ENCODE measurements at regions not wholly inside any gene's neighbourhood (a gene's known extent, or its start where the extent isn't known, plus 50 kb on each side); places are given as distances from the start of the nearest gene placed in this dataset.
"Not testable (repeated sequence)": the region's sequence is repeated elsewhere in the genome, so short reads cannot be mapped to it uniquely, and the experiment has no call there.

GRCh38 chr2:217361483-217361880 lies 501.6 kb upstream of the TNP1 start:
- DNase-seq, result no peak

- DNase-seq, result no peak
Measured at GRCh38 chr2:217360781-217361482, 501.1 kb upstream of the TNP1 start.

- no peak for DNase-seq
Measured at GRCh38 chr2:217360111-217360510, 500.2 kb upstream of the TNP1 start.

- DNase-seq, result no peak
Measured at GRCh38 chr2:217357886-217358620, 498.2 kb upstream of the TNP1 start.

GRCh38 chr2:217356781-217357180 lies 496.9 kb upstream of the TNP1 start:
- DNase-seq, result no peak

GRCh38 chr2:217356142-217356541 lies 496.3 kb upstream of the TNP1 start:
- DNase-seq, result no peak

- DNase-seq, result no peak
Measured at GRCh38 chr2:217353591-217353990, 493.7 kb upstream of the TNP1 start.

- no peak for DNase-seq
Measured at GRCh38 chr2:217351378-217351777, 491.5 kb upstream of the TNP1 start.

GRCh38 chr2:217349251-217349650 lies 489.4 kb upstream of the TNP1 start:
- no peak for DNase-seq

- DNase-seq, result not testable (repeated sequence)
Measured at GRCh38 chr2:217347630-217348029, 487.8 kb upstream of the TNP1 start.

- not testable (repeated sequence) for DNase-seq
Measured at GRCh38 chr2:217346043-217346442, 486.2 kb upstream of the TNP1 start.

- DNase-seq, result no peak
Measured at GRCh38 chr2:217340899-217341298, 481.0 kb upstream of the TNP1 start.

GRCh38 chr2:217340176-217340575 lies 480.3 kb upstream of the TNP1 start:
- no peak for DNase-seq

- DNase-seq, result no peak
Measured at GRCh38 chr2:217339753-217340152, 479.9 kb upstream of the TNP1 start.

GRCh38 chr2:217338306-217338916 lies 478.5 kb upstream of the TNP1 start:
- DNase-seq, result no peak

GRCh38 chr2:217337771-217338170 lies 477.9 kb upstream of the TNP1 start:
- DNase-seq, result no peak

GRCh38 chr2:217336694-217337093 lies 476.8 kb upstream of the TNP1 start:
- no peak for DNase-seq

- DNase-seq, result no peak
Measured at GRCh38 chr2:217335341-217335966, 475.6 kb upstream of the TNP1 start.

- DNase-seq, result no peak
Measured at GRCh38 chr2:217334561-217334960, 474.7 kb upstream of the TNP1 start.

GRCh38 chr2:217332866-217333265 lies 473.0 kb upstream of the TNP1 start:
- DNase-seq, result no peak

GRCh38 chr2:217332417-217332791 lies 472.5 kb upstream of the TNP1 start:
- DNase-seq, result no peak

- DNase-seq, result no peak
Measured at GRCh38 chr2:217331523-217332416, 471.9 kb upstream of the TNP1 start.

GRCh38 chr2:217330647-217331046 lies 470.8 kb upstream of the TNP1 start:
- DNase-seq, result no peak

Data from activated CD4-positive, alpha-beta T cell treated with anti-CD3 and anti-CD28 coated beads, Interleukin-10, Interleukin-2, amounts not matched to agents 100 ng/mL and 50 ng/mL, durations not matched to agents 16 hours and 8 hours (primary cell).